HEK293T (cell line): ENCODE measurements at regions not wholly inside any gene's neighbourhood (a gene's known extent, or its start where the extent isn't known, plus 50 kb on each side); places are given as distances from the start of the nearest gene placed in this dataset.
"Not testable (repeated sequence)": the region's sequence is repeated elsewhere in the genome, so short reads cannot be mapped to it uniquely, and the experiment has no call there.

ENCODE experiments used
- CTCF ChIA-PET: fragments of 350-600 bp; formaldehyde crosslinking; extraction: SDS; loops from one replicate; lab custom pipeline; 2021; ENCODE audit warnings: antibody characterized with exemption, inconsistent platforms; lab: Yijun Ruan, JAX
- POLR2A ChIA-PET: fragments of 350-600 bp; formaldehyde crosslinking; extraction: SDS; loops from one replicate; lab custom pipeline; 2020; ENCODE audit warnings: antibody characterized with exemption, inconsistent platforms; lab: Yijun Ruan, JAX
- DNase-seq: peaks from one replicate; pipeline ENCODE4 v3.0.0; 2012; ENCODE audit warnings: mixed read lengths; ENCODE audit errors: extremely low spot score
- ARNT ChIP-seq: fragments of 450-650 bp; IDR thresholded peaks from 2 replicates; pipeline ENCODE4 v1.6.1; 2017; ENCODE audit warnings: mild to moderate bottlenecking
- BHLHE40 ChIP-seq: fragments of 450-650 bp; IDR thresholded peaks from 2 replicates; pipeline ENCODE4 v1.6.1; 2016; ENCODE audit warnings: mild to moderate bottlenecking, moderate library complexity, borderline replicate concordance
- CTBP1 ChIP-seq: fragments of 450-650 bp; IDR thresholded peaks from 2 replicates; pipeline ENCODE4 v1.6.1; 2016; ENCODE audit warnings: borderline replicate concordance
- ELF4 ChIP-seq: fragments of 450-650 bp; IDR thresholded peaks from 2 replicates; pipeline ENCODE4 v1.6.1; 2017; ENCODE audit warnings: antibody characterized with exemption
- FOXA1 ChIP-seq: fragments of 450-650 bp; IDR thresholded peaks from 2 replicates; pipeline ENCODE4 v1.6.1; 2016; ENCODE audit warnings: mild to moderate bottlenecking
- FOXK2 ChIP-seq: fragments of 450-650 bp; IDR thresholded peaks from 2 replicates; pipeline ENCODE4 v1.6.1; 2016; ENCODE audit warnings: mild to moderate bottlenecking
- FOXM1 ChIP-seq: fragments of 450-650 bp; IDR thresholded peaks from 2 replicates; pipeline ENCODE4 v1.6.1; 2017; ENCODE audit warnings: mild to moderate bottlenecking, borderline replicate concordance
- HDGF ChIP-seq: fragments of 450-650 bp; IDR thresholded peaks from 2 replicates; pipeline ENCODE4 v1.6.1; 2017; ENCODE audit warnings: antibody characterized with exemption, borderline replicate concordance
- L3MBTL2 ChIP-seq: fragments of 450-650 bp; conservative IDR thresholded peaks from 2 replicates; pipeline ENCODE4 v1.6.1; 2016; ENCODE audit warnings: mild to moderate bottlenecking
- LEF1 ChIP-seq: fragments of 450-650 bp; IDR thresholded peaks from 2 replicates; pipeline ENCODE4 v1.6.1; 2017; ENCODE audit warnings: mild to moderate bottlenecking, borderline replicate concordance
- NFRKB ChIP-seq: fragments of 450-650 bp; IDR thresholded peaks from 2 replicates; pipeline ENCODE4 v1.6.1; 2016; ENCODE audit warnings: mild to moderate bottlenecking, moderate library complexity
- PKNOX1 ChIP-seq: fragments of 450-650 bp; IDR thresholded peaks from 2 replicates; pipeline ENCODE4 v1.6.1; 2016
- SP1 ChIP-seq: fragments of 450-650 bp; IDR thresholded peaks from 2 replicates; pipeline ENCODE4 v1.6.1; 2017
- SUZ12 ChIP-seq: fragments of 450-650 bp; IDR thresholded peaks from 2 replicates; pipeline ENCODE4 v1.6.1; 2016; ENCODE audit warnings: mild to moderate bottlenecking
- TARDBP ChIP-seq: fragments of 450-650 bp; IDR thresholded peaks from 2 replicates; pipeline ENCODE4 v1.6.1; 2016
- ZNF384 ChIP-seq: fragments of 450-650 bp; IDR thresholded peaks from 2 replicates; pipeline ENCODE4 v1.6.1; 2016

GRCh38 chr18:11480692-11481091 is 128.7 kb upstream of the SLC35G4 start:
- CTCF ChIA-PET: no interaction called here
- POLR2A ChIA-PET: no interaction called here

GRCh38 chr18:11479031-11479430 is 130.4 kb upstream of the SLC35G4 start:
- DNase-seq, CTCF ChIA-PET, POLR2A ChIA-PET: not testable (repeated sequence)

More at GRCh38 chr18:11480692-11481091, 128.7 kb upstream of the SLC35G4 start:
- no peak for DNase-seq
- TF ChIP-seq FOXA1 (no peak), BHLHE40 (no peak), L3MBTL2 (no peak), HDGF (no peak), PKNOX1 (no peak), ZNF384 (no peak), NFRKB (no peak), LEF1 (no peak), FOXM1 (no peak), TARDBP (no peak), ELF4 (no peak), SUZ12 (no peak), CTBP1 (no peak), SP1 (no peak)

GRCh38 chr18:11470941-11471340 is 138.5 kb upstream of the SLC35G4 start:
- no peak for DNase-seq
- ChIA-PET POLR2A (no interaction called here), CTCF (interaction anchor here (0.7 kb wide), 1 partner anchor 12 kb away, joined by 4 read pairs; no protein-coding TSS in a partner anchor)
- no peak for TF ChIP-seq CTBP1
- no peak for TF ChIP-seq FOXA1
- no peak for TF ChIP-seq SP1
- no peak for TF ChIP-seq ARNT

GRCh38 chr18:11468617-11469016 is 140.8 kb upstream of the SLC35G4 start:
- ChIA-PET POLR2A (no interaction called here), CTCF (no interaction called here)
- TF ChIP-seq FOXM1 (no peak), FOXK2 (no peak), ARNT (no peak), FOXA1 (no peak), HDGF (no peak), LEF1 (no peak), CTBP1 (no peak), SUZ12 (no peak), NFRKB (no peak), ZNF384 (no peak), BHLHE40 (no peak), ELF4 (no peak), TARDBP (no peak), L3MBTL2 (no peak), PKNOX1 (no peak)
- no peak for DNase-seq

GRCh38 chr18:11468120-11468519 is 141.3 kb upstream of the SLC35G4 start:
- no peak for TF ChIP-seq SP1
- TF ChIP-seq FOXA1: no peak
- TF ChIP-seq L3MBTL2: no peak
- no peak for TF ChIP-seq BHLHE40
- no peak for TF ChIP-seq LEF1
- no peak for TF ChIP-seq SUZ12
- TF ChIP-seq FOXM1: no peak
- TF ChIP-seq TARDBP: no peak
- no peak for TF ChIP-seq HDGF
- DNase-seq: no peak
- ChIA-PET POLR2A (no interaction called here), CTCF (no interaction called here)

- TF ChIP-seq LEF1 (no peak), L3MBTL2 (no peak)
- CTCF ChIA-PET: no interaction called here
- DNase-seq: no peak
- POLR2A ChIA-PET: no interaction called here
Observed at GRCh38 chr18:11467611-11468010, 141.8 kb upstream of the SLC35G4 start.

- TF ChIP-seq L3MBTL2 (no peak), CTBP1 (no peak), FOXM1 (no peak), ZNF384 (no peak), PKNOX1 (no peak), ARNT (no peak), HDGF (no peak), FOXK2 (no peak)
- no peak for DNase-seq
- POLR2A ChIA-PET: no interaction called here
- CTCF ChIA-PET: no interaction called here
Observed at GRCh38 chr18:11464129-11464528, 145.3 kb upstream of the SLC35G4 start.

GRCh38 chr18:11458447-11458846 is 150.9 kb upstream of the SLC35G4 start:
- CTCF ChIA-PET: no interaction called here
- no peak for DNase-seq
- no peak for TF ChIP-seq HDGF
- TF ChIP-seq PKNOX1: no peak
- TF ChIP-seq SP1: no peak
- TF ChIP-seq FOXM1: no peak
- TF ChIP-seq FOXA1: no peak
- TF ChIP-seq ZNF384: no peak
- no peak for TF ChIP-seq ELF4
- no peak for TF ChIP-seq ARNT
- no peak for TF ChIP-seq NFRKB
- TF ChIP-seq LEF1: no peak
- no peak for TF ChIP-seq SUZ12
- no peak for TF ChIP-seq TARDBP
- no peak for TF ChIP-seq FOXK2
- TF ChIP-seq BHLHE40: no peak
- no peak for TF ChIP-seq CTBP1
- TF ChIP-seq L3MBTL2: no peak
- POLR2A ChIA-PET: no interaction called here

GRCh38 chr18:11457853-11458252 is 151.5 kb upstream of the SLC35G4 start:
- POLR2A ChIA-PET, DNase-seq, CTCF ChIA-PET: not testable (repeated sequence)
